Ishikawa (cell line): ENCODE measurements at regions not wholly inside any gene's neighbourhood (a gene's known extent, or its start where the extent isn't known, plus 50 kb on each side); places are given as distances from the start of the nearest gene placed in this dataset.

Experiments used
- CEBPB ChIP-seq: IDR thresholded peaks from 2 replicates; pipeline ENCODE4 v1.6.1; 2012
- CREB1 ChIP-seq: IDR thresholded peaks from 2 replicates; pipeline ENCODE4 v1.6.1; 2012; ENCODE audit warnings: low read depth
- EGR1 ChIP-seq: IDR thresholded peaks from 2 replicates; pipeline ENCODE4 v1.6.1; 2012
- EP300 ChIP-seq: IDR thresholded peaks from 2 replicates; pipeline ENCODE4 v1.6.1; 2012; ENCODE audit warnings: borderline replicate concordance
- FOXM1 ChIP-seq: IDR thresholded peaks from 2 replicates; pipeline ENCODE4 v1.6.1; 2012; ENCODE audit warnings: low read depth, borderline replicate concordance
- NFIC ChIP-seq: IDR thresholded peaks from 2 replicates; pipeline ENCODE4 v1.6.1; 2012
- RAD21 ChIP-seq: IDR thresholded peaks from 2 replicates; pipeline ENCODE4 v1.6.1; 2012; ENCODE audit warnings: low read depth
- TAF1 ChIP-seq: IDR thresholded peaks from 2 replicates; pipeline ENCODE4 v1.6.1; 2012; ENCODE audit warnings: low read depth, mild to moderate bottlenecking
- TCF12 ChIP-seq: IDR thresholded peaks from 2 replicates; pipeline ENCODE4 v1.6.1; 2012; ENCODE audit warnings: low read depth
- TEAD4 ChIP-seq: IDR thresholded peaks from 2 replicates; pipeline ENCODE4 v1.6.1; 2012
- USF1 ChIP-seq: IDR thresholded peaks from 2 replicates; pipeline ENCODE4 v1.6.1; 2012
- YY1 ChIP-seq: IDR thresholded peaks from 2 replicates; pipeline ENCODE4 v1.6.1; 2012; ENCODE audit warnings: low read depth
- TF ChIP-seq, protein P1 (sequence below): IDR thresholded peaks from 2 replicates; pipeline ENCODE4 v1.6.1; 2012
- TF ChIP-seq, protein P2 (sequence below): IDR thresholded peaks from 2 replicates; pipeline ENCODE4 v1.6.1; 2012; ENCODE audit warnings: low read depth, mild to moderate bottlenecking

GRCh38 chr4:126495163-126495752 lies 1137.5 kb upstream of the INTU start:
- no peak for TF ChIP-seq CEBPB
- no peak for TF ChIP-seq EP300
- TF ChIP-seq, protein P1, sequence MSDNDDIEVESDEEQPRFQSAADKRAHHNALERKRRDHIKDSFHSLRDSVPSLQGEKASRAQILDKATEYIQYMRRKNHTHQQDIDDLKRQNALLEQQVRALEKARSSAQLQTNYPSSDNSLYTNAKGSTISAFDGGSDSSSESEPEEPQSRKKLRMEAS = no peak
- no peak for TF ChIP-seq USF1
- no peak for TF ChIP-seq YY1
- TF ChIP-seq NFIC = no peak
- TF ChIP-seq, protein P2, sequence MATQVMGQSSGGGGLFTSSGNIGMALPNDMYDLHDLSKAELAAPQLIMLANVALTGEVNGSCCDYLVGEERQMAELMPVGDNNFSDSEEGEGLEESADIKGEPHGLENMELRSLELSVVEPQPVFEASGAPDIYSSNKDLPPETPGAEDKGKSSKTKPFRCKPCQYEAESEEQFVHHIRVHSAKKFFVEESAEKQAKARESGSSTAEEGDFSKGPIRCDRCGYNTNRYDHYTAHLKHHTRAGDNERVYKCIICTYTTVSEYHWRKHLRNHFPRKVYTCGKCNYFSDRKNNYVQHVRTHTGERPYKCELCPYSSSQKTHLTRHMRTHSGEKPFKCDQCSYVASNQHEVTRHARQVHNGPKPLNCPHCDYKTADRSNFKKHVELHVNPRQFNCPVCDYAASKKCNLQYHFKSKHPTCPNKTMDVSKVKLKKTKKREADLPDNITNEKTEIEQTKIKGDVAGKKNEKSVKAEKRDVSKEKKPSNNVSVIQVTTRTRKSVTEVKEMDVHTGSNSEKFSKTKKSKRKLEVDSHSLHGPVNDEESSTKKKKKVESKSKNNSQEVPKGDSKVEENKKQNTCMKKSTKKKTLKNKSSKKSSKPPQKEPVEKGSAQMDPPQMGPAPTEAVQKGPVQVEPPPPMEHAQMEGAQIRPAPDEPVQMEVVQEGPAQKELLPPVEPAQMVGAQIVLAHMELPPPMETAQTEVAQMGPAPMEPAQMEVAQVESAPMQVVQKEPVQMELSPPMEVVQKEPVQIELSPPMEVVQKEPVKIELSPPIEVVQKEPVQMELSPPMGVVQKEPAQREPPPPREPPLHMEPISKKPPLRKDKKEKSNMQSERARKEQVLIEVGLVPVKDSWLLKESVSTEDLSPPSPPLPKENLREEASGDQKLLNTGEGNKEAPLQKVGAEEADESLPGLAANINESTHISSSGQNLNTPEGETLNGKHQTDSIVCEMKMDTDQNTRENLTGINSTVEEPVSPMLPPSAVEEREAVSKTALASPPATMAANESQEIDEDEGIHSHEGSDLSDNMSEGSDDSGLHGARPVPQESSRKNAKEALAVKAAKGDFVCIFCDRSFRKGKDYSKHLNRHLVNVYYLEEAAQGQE = no peak
- no peak for TF ChIP-seq TAF1
- no peak for TF ChIP-seq FOXM1
- TF ChIP-seq RAD21 = no peak
- no peak for TF ChIP-seq TEAD4
- TF ChIP-seq EGR1 = no peak
- no peak for TF ChIP-seq CREB1
- TF ChIP-seq TCF12 = no peak
